ENCODE measurements at regions not wholly inside any gene's neighbourhood (a gene's known extent, or its start where the extent isn't known, plus 50 kb on each side); places are given as distances from the start of the nearest gene placed in this dataset.
A peak's percentile ranks its signal among the peaks of the same experiment; 100 is the strongest.

GRCh38 chr1:39103328-39104157, 77.4 kb downstream of the NDUFS5 start:
- Mint-ChIP-seq H3K4me1 (ENCODE audit: low read depth) (peaks cover 28% of the 10 kb centered on the region), H3K27ac (no peak overlapping the region), H3K27me3 (ENCODE audit: low read depth) (peaks cover 15% of the 10 kb centered on the region), H3K4me3 (ENCODE audit: low read depth) (peak overlapping the region; percentile 6), H3K36me3 (ENCODE audit: low read depth) (no peaks in the 10 kb centered on the region), H3K9me3 (no peaks in the 10 kb centered on the region)
- DNase-seq (ENCODE audit: low spot score) = no peak
- intact Hi-C loops (cut with micrococcal nuclease) = loop anchor here (2.0 to 10.0 kb wide), 3 partner anchors 79 to 621 kb away; no protein-coding TSS in a partner anchor

- no peak for DNase-seq (ENCODE audit: low spot score)
- Mint-ChIP-seq H3K27ac (no peak overlapping the region), H3K4me3 (ENCODE audit: low read depth) (peak overlapping the region; percentile 37), H3K27me3 (ENCODE audit: low read depth) (peaks cover 13% of the 10 kb centered on the region), H3K36me3 (ENCODE audit: low read depth) (no peaks in the 10 kb centered on the region), H3K4me1 (ENCODE audit: low read depth) (peaks cover 25% of the 10 kb centered on the region), H3K9me3 (no peaks in the 10 kb centered on the region)
- intact Hi-C loops (cut with micrococcal nuclease) = loop anchor here (10.0 kb wide), 2 partner anchors 300 to 620 kb away; no protein-coding TSS in a partner anchor
Measured at GRCh38 chr1:39104158-39105060, 78.3 kb downstream of the NDUFS5 start.

GRCh38 chr1:39105061-39105840, 79.1 kb downstream of the NDUFS5 start:
- DNase-seq (ENCODE audit: low spot score) = peak; percentile 62
- Mint-ChIP-seq H3K4me1 (ENCODE audit: low read depth) (peaks cover 25% of the 10 kb centered on the region), H3K36me3 (ENCODE audit: low read depth) (no peaks in the 10 kb centered on the region), H3K9me3 (no peaks in the 10 kb centered on the region), H3K4me3 (ENCODE audit: low read depth) (peak overlapping the region; percentile 62), H3K27ac (no peak overlapping the region), H3K27me3 (ENCODE audit: low read depth) (peaks cover 13% of the 10 kb centered on the region)
- intact Hi-C loops (cut with micrococcal nuclease) = loop anchor here (10.0 kb wide), 2 partner anchors 300 to 620 kb away; no protein-coding TSS in a partner anchor

GRCh38 chr1:39105841-39106765, 80.0 kb downstream of the NDUFS5 start:
- Mint-ChIP-seq H3K4me3 (ENCODE audit: low read depth) (no peak overlapping the region), H3K36me3 (ENCODE audit: low read depth) (no peaks in the 10 kb centered on the region)

GRCh38 chr1:39106801-39107327, 80.7 kb downstream of the NDUFS5 start:
- Mint-ChIP-seq H3K27ac (no peak overlapping the region), H3K4me3 (ENCODE audit: low read depth) (no peak overlapping the region), H3K9me3 (no peaks in the 10 kb centered on the region), H3K27me3 (ENCODE audit: low read depth) (peaks cover 13% of the 10 kb centered on the region), H3K36me3 (ENCODE audit: low read depth) (no peaks in the 10 kb centered on the region), H3K4me1 (ENCODE audit: low read depth) (peaks cover 25% of the 10 kb centered on the region)
- intact Hi-C loops (cut with micrococcal nuclease) = loop anchor here (10.0 kb wide), 2 partner anchors 298 to 618 kb away; no protein-coding TSS in a partner anchor
- no peak for DNase-seq (ENCODE audit: low spot score)

More at GRCh38 chr1:39105841-39106765, 80.0 kb downstream of the NDUFS5 start:
- H3K27me3 Mint-ChIP-seq (ENCODE audit: low read depth) = peaks cover 13% of the 10 kb centered on the region
- H3K27ac Mint-ChIP-seq = no peak overlapping the region
- H3K4me1 Mint-ChIP-seq (ENCODE audit: low read depth) = peaks cover 25% of the 10 kb centered on the region
- intact Hi-C loops (cut with micrococcal nuclease) = loop anchor here (10.0 kb wide), 2 partner anchors 299 to 619 kb away; no protein-coding TSS in a partner anchor
- H3K9me3 Mint-ChIP-seq = no peaks in the 10 kb centered on the region
- no peak for DNase-seq (ENCODE audit: low spot score)

- H3K9me3 Mint-ChIP-seq = no peaks in the 10 kb centered on the region
- no peak overlapping the region for H3K4me3 Mint-ChIP-seq (ENCODE audit: low read depth)
- H3K4me1 Mint-ChIP-seq (ENCODE audit: low read depth) = peaks cover 19% of the 10 kb centered on the region
- no peak overlapping the region for H3K27ac Mint-ChIP-seq
- H3K27me3 Mint-ChIP-seq (ENCODE audit: low read depth) = peaks cover 13% of the 10 kb centered on the region
- H3K36me3 Mint-ChIP-seq (ENCODE audit: low read depth) = no peaks in the 10 kb centered on the region
- intact Hi-C loops (cut with micrococcal nuclease) = loop anchor here (10.0 kb wide), 2 partner anchors 297 to 617 kb away; no protein-coding TSS in a partner anchor
- no peak for DNase-seq (ENCODE audit: low spot score)
Measured at GRCh38 chr1:39107341-39108290, 81.5 kb downstream of the NDUFS5 start.

- peaks cover 12% of the 10 kb centered on the region for H3K27me3 Mint-ChIP-seq (ENCODE audit: low read depth)
- no peaks in the 10 kb centered on the region for H3K36me3 Mint-ChIP-seq (ENCODE audit: low read depth)
- H3K9me3 Mint-ChIP-seq = no peaks in the 10 kb centered on the region
- peaks cover 6% of the 10 kb centered on the region for H3K4me1 Mint-ChIP-seq (ENCODE audit: low read depth)
- no peak for DNase-seq (ENCODE audit: low spot score)
- intact Hi-C loops (cut with micrococcal nuclease) = loop anchor here (10.0 kb wide), 2 partner anchors 295 to 615 kb away; no protein-coding TSS in a partner anchor
- H3K27ac Mint-ChIP-seq = no peak overlapping the region
- no peak overlapping the region for H3K4me3 Mint-ChIP-seq (ENCODE audit: low read depth)
Measured at GRCh38 chr1:39109644-39110043, 83.5 kb downstream of the NDUFS5 start.

GRCh38 chr1:39110325-39110851, 84.2 kb downstream of the NDUFS5 start:
- Mint-ChIP-seq H3K4me3 (ENCODE audit: low read depth) (no peak overlapping the region), H3K4me1 (ENCODE audit: low read depth) (peaks cover 5% of the 10 kb centered on the region), H3K36me3 (ENCODE audit: low read depth) (no peaks in the 10 kb centered on the region), H3K27ac (no peak overlapping the region), H3K27me3 (ENCODE audit: low read depth) (peaks cover 11% of the 10 kb centered on the region), H3K9me3 (no peaks in the 10 kb centered on the region)
- intact Hi-C loops (cut with micrococcal nuclease) = no loop called here
- no peak for DNase-seq (ENCODE audit: low spot score)

GRCh38 chr1:39110882-39111281, 84.7 kb downstream of the NDUFS5 start:
- intact Hi-C loops (cut with micrococcal nuclease) = no loop called here
- peaks cover 5% of the 10 kb centered on the region for H3K4me1 Mint-ChIP-seq (ENCODE audit: low read depth)
- no peaks in the 10 kb centered on the region for H3K9me3 Mint-ChIP-seq
- no peak overlapping the region for H3K27ac Mint-ChIP-seq
- no peak overlapping the region for H3K4me3 Mint-ChIP-seq (ENCODE audit: low read depth)
- no peak for DNase-seq (ENCODE audit: low spot score)
- H3K27me3 Mint-ChIP-seq (ENCODE audit: low read depth) = peaks cover 11% of the 10 kb centered on the region
- H3K36me3 Mint-ChIP-seq (ENCODE audit: low read depth) = no peaks in the 10 kb centered on the region

GRCh38 chr1:39113109-39113743, 87.1 kb downstream of the NDUFS5 start:
- no peak for DNase-seq (ENCODE audit: low spot score)
- peaks cover 7% of the 10 kb centered on the region for H3K27me3 Mint-ChIP-seq (ENCODE audit: low read depth)
- no peak overlapping the region for H3K27ac Mint-ChIP-seq
- intact Hi-C loops (cut with micrococcal nuclease) = no loop called here
- no peaks in the 10 kb centered on the region for H3K9me3 Mint-ChIP-seq
- H3K4me3 Mint-ChIP-seq (ENCODE audit: low read depth) = no peak overlapping the region
- H3K36me3 Mint-ChIP-seq (ENCODE audit: low read depth) = no peaks in the 10 kb centered on the region
- peaks cover 4% of the 10 kb centered on the region for H3K4me1 Mint-ChIP-seq (ENCODE audit: low read depth)
